Dendritic cell treated with granulocyte-macrophage colony-stimulating factor and Interleukin-4, amounts not matched to agents 40 ng/mL and 50 ng/mL, for 4 days (primary cell): ENCODE measurements at regions not wholly inside any gene's neighbourhood (a gene's known extent, or its start where the extent isn't known, plus 50 kb on each side); places are given as distances from the start of the nearest gene placed in this dataset.
A peak's percentile ranks its signal among the peaks of the same experiment; 100 is the strongest.

ENCODE experiments used
- H3K27ac Mint-ChIP-seq: one replicate; pipeline ENCODE4 v1.8.0; 2022; ENCODE audit warnings: mild to moderate bottlenecking, mixed read lengths
- H3K27me3 Mint-ChIP-seq: one replicate; pipeline ENCODE4 v1.8.0; 2022; ENCODE audit warnings: mild to moderate bottlenecking, mixed read lengths
- H3K36me3 Mint-ChIP-seq: one replicate; pipeline ENCODE4 v1.8.0; 2022; ENCODE audit warnings: low read depth, mixed read lengths
- H3K4me1 Mint-ChIP-seq: one replicate; pipeline ENCODE4 v1.8.0; 2022; ENCODE audit warnings: low read depth, mixed read lengths
- H3K4me3 Mint-ChIP-seq: one replicate; pipeline ENCODE4 v1.8.0; 2022; ENCODE audit warnings: mild to moderate bottlenecking, moderate library complexity, mixed read lengths
- H3K9me3 Mint-ChIP-seq: one replicate; pipeline ENCODE4 v1.8.0; 2022; ENCODE audit warnings: mixed read lengths
- intact Hi-C: fragments of 100-400 bp; cut with micrococcal nuclease; formaldehyde crosslinking; loops from one replicate; pipeline ENCODE4 v1.15.0; 2022

DNA sequence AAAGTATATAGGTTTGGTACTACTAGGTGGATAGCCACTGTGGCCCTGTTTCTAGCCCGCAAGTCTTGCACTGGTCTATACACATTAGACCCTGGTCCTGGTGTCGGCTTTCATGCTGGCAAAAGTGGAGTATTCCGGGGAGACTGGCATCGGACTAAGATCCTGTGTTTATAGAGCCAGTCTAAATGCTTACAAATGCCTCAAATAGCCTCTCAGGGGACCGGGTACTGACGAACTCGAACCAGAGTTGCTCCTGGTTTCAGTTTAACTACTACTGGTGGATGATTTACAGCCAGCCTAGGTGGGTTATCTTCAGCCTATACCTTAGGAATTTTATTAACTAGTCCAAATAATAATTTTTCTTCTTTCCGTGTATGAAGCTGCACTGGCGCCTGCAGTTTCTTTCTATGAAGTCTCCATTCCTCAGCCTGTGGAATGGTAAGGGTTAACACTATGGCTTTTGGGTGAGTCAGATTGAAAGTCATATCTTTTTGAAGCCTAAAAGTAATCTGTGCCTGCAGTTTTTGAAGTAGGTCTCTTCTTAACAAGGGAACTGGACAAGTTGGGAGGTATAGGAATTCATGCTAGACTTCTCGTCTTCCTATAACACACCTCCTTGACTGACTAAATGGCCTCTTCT is 51.3 kb downstream of the OR10H4 start:
- Mint-ChIP-seq H3K4me1 (peaks cover 30% of the 10 kb centered on the region), H3K4me3 (no peak overlapping the region), H3K27me3 (peaks cover 2% of the 10 kb centered on the region), H3K9me3 (peaks cover 12% of the 10 kb centered on the region), H3K36me3 (no peaks in the 10 kb centered on the region), H3K27ac (no peak overlapping the region)
- intact Hi-C loops: no loop called here

DNA sequence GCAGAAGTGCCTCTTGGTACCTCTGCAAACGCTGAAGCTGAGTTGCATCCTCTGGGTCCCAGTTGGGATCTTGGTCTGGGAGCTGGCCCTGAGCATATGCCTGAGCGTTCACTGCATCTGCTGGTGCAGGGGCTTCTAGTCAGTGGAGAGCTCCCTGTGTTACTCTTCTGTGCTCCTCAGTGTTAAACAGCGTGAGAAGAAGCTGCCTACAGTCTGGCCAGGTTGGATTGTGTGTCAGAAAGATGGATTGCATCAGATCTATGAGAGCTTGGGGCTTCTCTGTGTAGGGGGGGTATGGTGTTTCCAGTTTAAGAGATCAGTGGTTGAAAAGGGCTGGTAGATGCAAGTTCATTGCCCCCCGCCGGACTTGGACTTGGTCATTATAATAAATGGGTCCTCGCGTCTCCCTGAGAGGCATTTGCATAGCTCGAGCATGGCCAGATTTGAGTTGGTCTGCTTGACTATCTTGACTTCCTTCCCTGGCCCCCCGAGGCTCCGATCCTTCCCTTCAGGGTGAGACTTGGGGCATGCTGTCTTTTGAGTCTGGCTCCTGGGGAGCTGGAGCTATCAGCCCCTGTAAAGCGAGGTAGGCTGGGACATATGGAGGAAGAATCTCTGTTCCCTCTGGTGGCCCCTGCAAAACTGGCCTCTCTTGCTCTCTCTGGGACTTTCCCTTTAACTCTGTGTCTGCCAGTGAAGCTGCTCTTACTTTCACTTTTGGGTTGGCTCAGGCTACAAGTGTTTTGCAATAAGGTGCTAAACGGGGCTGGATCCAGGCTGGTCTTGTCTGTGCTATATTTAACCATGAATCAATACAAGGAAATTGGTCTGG is 52.9 kb downstream of the OR10H4 start:
- Mint-ChIP-seq H3K9me3 (peaks cover under 1% of the 10 kb centered on the region), H3K27me3 (peaks cover 2% of the 10 kb centered on the region), H3K27ac (peak overlapping the region; percentile 58), H3K4me3 (peak overlapping the region; percentile 48), H3K4me1 (peaks cover 30% of the 10 kb centered on the region), H3K36me3 (no peaks in the 10 kb centered on the region)
- intact Hi-C loops: no loop called here

DNA sequence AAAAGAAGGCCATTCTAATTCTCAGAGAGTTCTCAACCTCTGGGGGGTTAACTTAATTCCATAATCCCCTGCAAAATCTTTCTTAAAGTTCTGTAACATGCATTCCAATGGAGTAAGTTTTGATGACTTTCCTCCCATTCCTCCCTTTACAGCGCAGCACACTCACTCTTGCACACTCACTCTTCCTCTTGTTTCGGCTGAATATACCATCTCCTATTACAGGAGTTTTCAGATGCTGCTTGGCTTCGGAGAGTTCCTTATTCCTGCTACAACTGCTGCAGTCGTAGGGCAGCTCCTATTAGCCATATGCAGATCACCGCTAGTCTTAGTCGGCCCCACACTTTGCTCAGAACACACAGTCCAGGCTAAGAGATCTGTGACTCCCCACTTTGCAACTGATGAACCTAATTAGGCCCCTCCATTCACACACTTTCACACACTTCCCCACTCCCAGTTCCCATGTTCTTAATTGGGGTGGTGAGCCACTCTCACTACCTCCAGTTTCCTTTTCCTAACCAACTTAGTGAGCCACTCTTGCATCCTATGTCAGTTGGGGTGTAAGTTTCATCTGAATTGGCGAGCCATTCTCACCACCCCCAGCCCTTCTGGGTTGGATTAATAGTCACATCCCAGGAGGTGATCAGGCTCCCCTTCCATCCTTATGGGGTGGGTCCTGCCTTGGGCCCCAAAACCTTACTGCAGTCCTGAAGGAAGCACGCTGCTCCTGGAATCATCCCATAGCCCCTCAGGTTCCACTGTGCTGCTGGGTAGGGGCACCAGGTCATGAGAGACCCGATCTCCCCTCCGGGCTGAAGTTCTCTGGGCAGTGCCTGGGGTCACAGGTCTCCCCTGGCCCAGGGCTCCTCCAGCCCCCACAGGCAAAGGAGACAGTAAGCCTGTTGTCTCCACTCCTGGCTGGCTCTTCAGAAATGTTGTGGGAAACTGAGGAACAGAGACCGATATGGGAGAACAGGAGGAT is 53.9 kb downstream of the OR10H4 start:
- no peaks in the 10 kb centered on the region for H3K36me3 Mint-ChIP-seq
- H3K4me3 Mint-ChIP-seq: peak overlapping the region; percentile 48
- intact Hi-C loops: no loop called here
- peak overlapping the region; percentile 58 for H3K27ac Mint-ChIP-seq
- H3K27me3 Mint-ChIP-seq: peaks cover 2% of the 10 kb centered on the region
- no peaks in the 10 kb centered on the region for H3K9me3 Mint-ChIP-seq
- peaks cover 30% of the 10 kb centered on the region for H3K4me1 Mint-ChIP-seq

DNA sequence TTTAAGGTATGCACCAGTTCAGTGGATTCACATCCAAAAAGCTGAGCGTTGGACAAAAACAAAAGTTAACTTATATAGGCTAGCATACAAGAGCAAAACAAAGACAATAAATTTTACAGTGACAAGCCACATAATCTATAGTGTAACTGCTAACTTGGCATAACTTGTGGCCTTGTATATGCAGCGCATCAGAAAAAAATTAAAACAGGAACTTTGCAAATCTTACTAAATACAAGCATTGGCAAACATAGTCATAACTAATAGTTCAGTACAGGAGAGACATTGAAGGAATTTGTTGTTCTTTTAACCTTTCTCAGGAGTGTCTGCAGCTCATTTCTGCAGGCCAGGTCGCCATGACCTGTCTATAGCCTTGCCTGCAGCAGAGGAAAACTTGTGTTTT is 54.6 kb downstream of the OR10H4 start:
- Mint-ChIP-seq H3K4me1 (peaks cover 30% of the 10 kb centered on the region), H3K4me3 (no peak overlapping the region), H3K27me3 (peaks cover 2% of the 10 kb centered on the region), H3K9me3 (no peaks in the 10 kb centered on the region), H3K27ac (no peak overlapping the region), H3K36me3 (no peaks in the 10 kb centered on the region)
- intact Hi-C loops: no loop called here

DNA sequence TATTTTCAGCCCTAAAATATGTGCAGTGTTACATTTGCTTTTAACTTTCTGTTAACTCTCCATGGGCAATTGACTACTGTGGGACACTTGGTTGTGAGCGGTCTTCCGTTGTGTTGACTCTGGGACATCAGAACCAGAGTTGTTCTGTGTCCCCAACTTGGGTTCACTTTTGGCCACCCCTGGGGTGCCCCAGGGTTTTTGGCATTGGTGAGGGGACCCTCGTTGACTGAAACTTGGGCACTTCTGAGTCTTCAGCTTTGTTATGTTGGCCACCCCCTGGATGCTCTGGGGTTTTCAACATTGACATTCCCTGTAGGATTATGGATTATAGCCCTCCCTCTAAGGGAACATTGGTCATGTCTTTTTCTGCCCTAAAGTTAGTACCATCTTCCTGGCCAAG is 57.1 kb downstream of the OR10H4 start:
- Mint-ChIP-seq H3K4me1 (peaks cover 25% of the 10 kb centered on the region), H3K4me3 (no peak overlapping the region), H3K27me3 (peaks cover 2% of the 10 kb centered on the region), H3K9me3 (no peaks in the 10 kb centered on the region), H3K27ac (no peak overlapping the region), H3K36me3 (no peaks in the 10 kb centered on the region)
- intact Hi-C loops: no loop called here

DNA sequence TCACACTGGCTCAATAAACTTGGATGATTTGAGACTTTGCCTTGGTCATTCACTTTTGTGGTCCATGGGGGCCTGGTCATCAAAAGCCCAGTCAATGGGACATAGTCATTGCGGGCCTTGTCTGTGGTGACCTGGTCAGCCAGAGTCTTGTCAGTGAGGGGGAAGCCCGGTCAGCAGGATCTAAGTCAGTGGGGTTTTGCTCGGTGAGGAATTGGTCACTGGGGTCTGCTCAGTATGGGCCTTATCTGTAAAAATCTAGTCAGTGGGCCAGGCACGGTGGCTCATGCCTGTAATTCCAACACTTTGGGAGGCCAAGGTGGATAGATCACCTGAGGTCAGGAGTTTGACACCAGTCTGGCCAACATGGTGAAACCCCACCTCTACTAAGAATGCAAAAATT is 63.7 kb upstream of the TPM4 start:
- Mint-ChIP-seq H3K27ac (no peak overlapping the region), H3K4me1 (peaks cover 10% of the 10 kb centered on the region), H3K27me3 (no peaks in the 10 kb centered on the region), H3K4me3 (no peak overlapping the region), H3K9me3 (no peaks in the 10 kb centered on the region), H3K36me3 (no peaks in the 10 kb centered on the region)
- intact Hi-C loops: no loop called here

DNA sequence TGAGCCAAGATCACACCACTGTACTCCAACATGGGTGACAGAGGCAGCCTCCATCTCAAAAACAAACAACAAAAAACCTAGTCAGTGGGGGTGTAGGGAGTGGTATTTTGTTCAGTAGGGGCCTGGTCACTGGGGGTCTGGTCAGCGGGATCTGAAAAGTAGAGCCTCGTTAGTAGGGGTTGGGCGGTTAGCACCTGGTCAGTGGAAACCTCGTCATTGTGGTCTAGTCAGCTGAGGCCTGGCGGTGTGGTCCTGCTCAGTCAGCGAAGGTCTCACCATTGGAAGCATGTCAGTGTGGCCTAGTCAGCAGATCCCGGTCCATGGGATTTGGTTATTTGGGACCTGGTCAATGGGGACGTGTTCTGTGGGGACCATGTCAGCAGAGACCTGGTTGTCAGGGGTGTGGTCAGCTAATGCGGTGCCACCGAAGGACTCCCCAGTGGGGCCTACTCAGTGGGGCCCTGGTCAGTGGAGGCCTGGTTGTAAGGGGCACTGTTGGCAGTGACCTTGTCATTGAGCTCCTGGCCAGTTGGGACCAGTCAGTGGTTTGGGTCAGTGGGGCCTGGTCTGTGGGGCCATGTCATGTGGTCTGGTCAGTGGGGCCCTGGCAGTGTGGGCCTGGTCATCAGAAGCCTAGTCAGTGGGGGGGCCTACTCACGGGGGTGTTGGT is 63.0 kb upstream of the TPM4 start:
- Mint-ChIP-seq H3K4me1 (peaks cover 10% of the 10 kb centered on the region), H3K9me3 (no peaks in the 10 kb centered on the region), H3K27ac (no peak overlapping the region), H3K27me3 (no peaks in the 10 kb centered on the region), H3K36me3 (no peaks in the 10 kb centered on the region), H3K4me3 (no peak overlapping the region)
- intact Hi-C loops: no loop called here

DNA sequence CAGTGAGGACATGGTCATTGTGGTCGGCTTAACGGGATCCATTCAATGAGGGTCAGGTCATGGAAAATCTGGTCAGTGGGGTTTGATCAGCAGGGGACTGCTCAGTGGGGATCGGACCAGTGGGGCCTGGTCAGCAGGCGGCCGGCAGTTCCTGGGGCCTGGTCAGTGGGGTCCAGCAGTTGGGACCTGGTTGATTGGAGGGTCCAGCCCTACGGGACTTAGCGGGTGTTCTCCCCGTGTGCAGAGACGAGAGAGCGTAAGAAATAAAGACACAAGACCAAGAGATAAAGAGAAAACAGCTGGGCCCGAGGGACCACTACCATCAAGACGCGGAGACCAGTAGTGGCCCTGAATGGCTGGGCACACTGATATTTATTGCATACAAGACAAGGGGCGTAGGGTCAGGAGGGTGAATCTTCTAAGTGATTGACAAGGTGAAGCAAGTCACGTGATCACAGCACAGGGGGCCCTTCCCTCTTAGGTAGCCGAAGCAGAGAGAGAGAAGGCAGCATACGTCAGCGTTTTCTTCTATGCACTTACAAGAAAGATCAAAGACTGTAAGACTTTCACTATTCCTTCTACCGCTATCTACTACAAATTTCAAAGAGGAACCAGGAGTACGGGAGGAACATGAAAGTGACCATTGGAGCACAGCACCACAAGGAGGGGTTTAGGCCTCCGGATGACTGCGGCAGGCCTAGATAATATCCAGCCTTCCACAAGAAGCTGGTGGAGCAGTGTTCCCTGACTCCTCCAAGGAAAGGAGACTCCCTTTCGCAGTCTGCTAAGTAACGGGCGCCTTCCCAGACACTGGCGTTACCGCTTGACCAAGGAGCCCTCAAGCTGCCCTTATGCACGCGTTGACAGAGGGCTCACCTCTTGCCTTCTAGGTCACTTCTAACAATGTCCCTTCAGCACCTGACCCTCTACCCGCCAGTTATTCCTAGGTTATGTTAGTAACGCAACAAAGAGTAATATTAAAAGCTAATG is 62.1 kb upstream of the TPM4 start:
- H3K4me3 Mint-ChIP-seq: no peak overlapping the region
- no peaks in the 10 kb centered on the region for H3K27me3 Mint-ChIP-seq
- no peak overlapping the region for H3K27ac Mint-ChIP-seq
- H3K4me1 Mint-ChIP-seq: peaks cover 10% of the 10 kb centered on the region
- no peaks in the 10 kb centered on the region for H3K9me3 Mint-ChIP-seq
- no peaks in the 10 kb centered on the region for H3K36me3 Mint-ChIP-seq
- intact Hi-C loops: no loop called here

DNA sequence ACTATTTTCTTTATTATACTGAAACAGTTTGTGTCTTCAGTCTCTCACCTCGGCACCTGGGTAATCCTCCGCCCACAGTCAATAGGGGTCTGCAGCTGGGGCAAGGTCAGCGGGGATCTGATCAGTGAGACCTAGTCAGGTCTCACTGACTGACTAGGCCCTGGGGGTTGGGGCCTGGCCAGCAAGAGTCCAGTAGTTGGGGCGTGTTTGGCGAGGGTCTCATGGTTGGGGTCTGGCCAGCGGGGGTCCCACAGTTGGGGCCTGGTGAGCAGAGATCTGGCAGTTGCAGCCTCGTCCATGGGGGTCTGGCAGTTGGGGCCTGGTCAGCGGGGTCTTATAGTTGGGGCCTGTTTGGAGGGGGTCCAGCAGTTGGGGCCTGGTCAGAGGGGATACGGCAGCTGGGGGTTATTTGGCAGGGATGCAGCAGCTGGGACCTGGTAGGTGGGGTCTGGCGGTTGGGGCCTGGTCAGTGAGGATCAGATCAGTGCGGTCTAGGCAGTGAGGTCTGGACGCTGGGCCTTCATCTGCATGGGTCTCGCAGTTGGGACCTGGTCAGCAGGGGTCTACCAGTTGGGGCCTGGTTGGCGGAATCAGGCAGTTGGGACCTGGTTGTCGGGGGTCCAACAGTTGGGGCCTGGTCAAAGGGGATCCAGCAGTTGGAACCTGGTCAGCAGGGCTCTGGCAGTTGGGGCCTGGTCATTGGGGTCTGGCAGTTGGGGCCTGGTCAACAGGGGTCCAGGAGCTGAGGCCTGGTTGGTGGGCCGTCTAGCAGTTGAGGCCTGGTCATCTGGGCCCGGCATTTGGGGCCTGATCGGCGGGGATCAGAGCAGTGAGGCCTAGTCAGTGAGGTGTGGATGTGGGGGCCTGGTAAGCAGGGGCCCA is 61.1 kb upstream of the TPM4 start:
- peak overlapping the region; percentile 13 for H3K27ac Mint-ChIP-seq
- H3K9me3 Mint-ChIP-seq: no peaks in the 10 kb centered on the region
- peaks cover 10% of the 10 kb centered on the region for H3K4me1 Mint-ChIP-seq
- no peaks in the 10 kb centered on the region for H3K36me3 Mint-ChIP-seq
- no peaks in the 10 kb centered on the region for H3K27me3 Mint-ChIP-seq
- no peak overlapping the region for H3K4me3 Mint-ChIP-seq
- intact Hi-C loops: no loop called here

DNA sequence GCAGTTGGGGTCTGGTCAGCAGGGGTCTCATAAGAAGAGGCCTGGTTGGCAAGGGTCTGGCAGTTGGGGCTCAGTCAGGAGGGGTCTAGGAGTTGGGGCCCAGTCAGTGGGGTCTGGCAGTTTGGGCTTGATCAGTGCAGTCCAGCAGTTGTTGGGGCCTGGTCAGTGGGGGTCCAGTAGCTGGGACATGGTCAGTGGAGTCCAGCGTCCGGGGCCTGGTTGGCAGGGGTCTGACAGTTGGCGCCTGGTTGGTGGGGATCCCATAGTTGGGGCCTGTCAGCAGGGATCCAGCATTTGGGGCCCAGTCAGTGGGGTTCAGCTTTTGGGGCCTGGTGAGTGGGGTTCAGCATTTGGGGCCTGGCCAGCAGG is 60.5 kb upstream of the TPM4 start:
- H3K27me3 Mint-ChIP-seq: no peaks in the 10 kb centered on the region
- peaks cover 10% of the 10 kb centered on the region for H3K4me1 Mint-ChIP-seq
- intact Hi-C loops: no loop called here
- no peaks in the 10 kb centered on the region for H3K36me3 Mint-ChIP-seq
- no peak overlapping the region for H3K4me3 Mint-ChIP-seq
- H3K9me3 Mint-ChIP-seq: no peaks in the 10 kb centered on the region
- peak overlapping the region; percentile 13 for H3K27ac Mint-ChIP-seq

DNA sequence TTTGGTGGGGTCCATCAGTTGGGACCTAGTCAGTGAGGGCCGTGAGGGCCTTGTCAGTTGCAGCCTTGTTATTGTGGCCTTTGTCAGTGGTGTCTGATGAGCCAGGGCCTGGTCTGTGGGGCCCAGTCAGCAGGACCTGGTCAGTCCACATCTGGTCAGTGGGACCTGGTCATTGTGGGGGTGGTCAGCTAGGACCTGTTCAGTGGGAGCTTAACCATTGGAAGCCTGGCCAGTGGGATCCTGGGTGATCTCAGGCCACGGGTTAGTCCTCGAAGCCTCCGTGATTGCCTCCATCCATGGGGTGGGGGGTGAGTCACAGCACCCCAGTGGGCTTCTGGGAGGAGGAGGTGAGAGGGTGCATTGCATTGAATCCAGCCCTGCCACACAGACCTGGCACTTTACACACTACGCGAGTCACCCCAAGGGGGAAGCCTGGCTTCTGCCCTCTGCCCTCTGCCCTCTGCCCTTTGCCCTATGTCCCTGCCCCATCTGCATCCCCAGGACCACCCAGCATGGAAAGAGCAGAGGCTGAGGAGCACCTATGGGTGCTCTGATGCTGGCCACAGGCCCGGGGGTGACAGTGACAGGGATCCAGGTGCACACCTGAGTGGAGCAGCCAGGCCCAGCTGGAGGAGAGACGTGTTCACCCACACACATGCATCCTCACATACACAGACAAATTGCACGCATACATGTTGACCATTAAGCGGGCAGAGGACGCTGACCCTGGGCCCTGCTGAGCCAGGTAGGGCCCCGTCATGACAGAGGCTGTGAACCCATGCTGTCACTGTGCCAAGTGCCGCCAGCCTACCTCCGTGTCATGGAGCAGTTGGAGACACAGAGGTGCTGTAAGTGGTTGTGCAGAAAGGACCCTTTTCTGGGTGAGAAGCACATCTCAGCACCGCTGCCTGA is 59.8 kb upstream of the TPM4 start:
- Mint-ChIP-seq H3K4me1 (peaks cover 10% of the 10 kb centered on the region), H3K27ac (no peak overlapping the region), H3K36me3 (no peaks in the 10 kb centered on the region), H3K9me3 (no peaks in the 10 kb centered on the region), H3K27me3 (no peaks in the 10 kb centered on the region), H3K4me3 (no peak overlapping the region)
- intact Hi-C loops: no loop called here
